Liver (tissue), 8 donors: ENCODE measurements at regions not wholly inside any gene's neighbourhood (a gene's known extent, or its start where the extent isn't known, plus 50 kb on each side); places are given as distances from the start of the nearest gene placed in this dataset.
A peak's percentile ranks its signal among the peaks of the same experiment; 100 is the strongest.

Experiments
- DNase-seq: peaks from one replicate; pipeline ENCODE4 v3.0.0-alpha.2; 2017; ENCODE audit warnings: low spot score
- H3K27ac ChIP-seq, 2 donors: one replicate each; pipeline ENCODE4 v1.7.0; 2013; ENCODE audit warnings: inconsistent platforms in 2 of 2, low read length in 2 of 2, control low read depth in 1 of 2, low read depth in 1 of 2, mild to moderate bottlenecking in 1 of 2
- H3K27me3 ChIP-seq, 4 donors: one replicate each; pipeline versions ENCODE4 v1.6.1 to v1.7.0; 2013; ENCODE audit warnings: low read length in 3 of 4, inconsistent platforms in 1 of 4, mild to moderate bottlenecking in 1 of 4, moderate library complexity in 1 of 4; ENCODE audit not compliant: control insufficient read depth in 4 of 4, insufficient read depth in 4 of 4
- H3K36me3 ChIP-seq, 4 donors: one replicate each; pipeline versions ENCODE4 v1.6.1 to v1.7.0; 2013; ENCODE audit warnings: low read length in 3 of 4, mild to moderate bottlenecking in 3 of 4, low read depth in 1 of 4, moderate library complexity in 1 of 4; ENCODE audit not compliant: control insufficient read depth in 4 of 4, insufficient read depth in 3 of 4
- H3K4me1 ChIP-seq, 4 donors: one replicate each; pipeline versions ENCODE4 v1.6.1 to v1.7.0; 2013; ENCODE audit warnings: low read length in 3 of 4, mild to moderate bottlenecking in 3 of 4, moderate library complexity in 1 of 4; ENCODE audit not compliant: control insufficient read depth in 4 of 4, insufficient read depth in 4 of 4
- H3K4me3 ChIP-seq, 3 donors: one replicate each; pipeline versions ENCODE4 v1.6.1 to v1.7.0; 2013; ENCODE audit warnings: low read length in 3 of 3, control low read depth in 1 of 3, low read depth in 1 of 3, mild to moderate bottlenecking in 1 of 3
- H3K9ac ChIP-seq, 2 donors: one replicate each; pipeline ENCODE4 v1.7.0; 2013; ENCODE audit warnings: low read length in 2 of 2, mild to moderate bottlenecking in 2 of 2, moderate library complexity in 2 of 2, control low read depth in 1 of 2, low read depth in 1 of 2
- H3K9me3 ChIP-seq, 4 donors: one replicate each; pipeline versions ENCODE4 v1.6.1 to v1.7.0; 2013; ENCODE audit warnings: low read length in 3 of 4; ENCODE audit not compliant: control insufficient read depth in 4 of 4
- EGR1 ChIP-seq, 2 donors: IDR thresholded peaks; 2 replicates each; pipeline ENCODE4 v1.6.1; 2016 to 2018; ENCODE audit warnings: antibody characterized with exemption in 2 of 2, low read depth in 2 of 2
- FOXA1 ChIP-seq: IDR thresholded peaks from 2 replicates; pipeline ENCODE4 v1.6.1; 2016; ENCODE audit warnings: antibody characterized with exemption
- FOXA2 ChIP-seq: IDR thresholded peaks from 2 replicates; pipeline ENCODE4 v1.6.1; 2016; ENCODE audit warnings: antibody characterized with exemption
- GABPA ChIP-seq, 2 donors: IDR thresholded peaks in 1 of 2; conservative IDR thresholded peaks in 1 of 2; 2 replicates each; pipeline ENCODE4 v1.6.1; 2016; ENCODE audit warnings: antibody characterized with exemption in 2 of 2, mild to moderate bottlenecking in 1 of 2, moderate library complexity in 1 of 2
- HNF4A ChIP-seq, 2 donors: conservative IDR thresholded peaks; 2 replicates each; pipeline ENCODE4 v1.6.1; 2016; ENCODE audit warnings: antibody characterized with exemption in 2 of 2, mild to moderate bottlenecking in 2 of 2
- HNF4G ChIP-seq: IDR thresholded peaks from 2 replicates; pipeline ENCODE4 v1.6.1; 2016; ENCODE audit warnings: antibody characterized with exemption
- JUND ChIP-seq, 2 donors: IDR thresholded peaks; 2 replicates each; pipeline ENCODE4 v1.6.1; 2016; ENCODE audit warnings: antibody characterized with exemption in 2 of 2
- MAX ChIP-seq: IDR thresholded peaks from 2 replicates; pipeline ENCODE4 v1.6.1; 2016; ENCODE audit warnings: antibody characterized with exemption
- NR2F2 ChIP-seq: IDR thresholded peaks from 2 replicates; pipeline ENCODE4 v1.6.1; 2016; ENCODE audit warnings: antibody characterized with exemption
- RAD21 ChIP-seq, 2 donors: IDR thresholded peaks; 2 replicates each; pipeline ENCODE4 v1.6.1; 2016; ENCODE audit warnings: antibody characterized with exemption in 2 of 2, mild to moderate bottlenecking in 2 of 2
- REST ChIP-seq: IDR thresholded peaks from 2 replicates; pipeline ENCODE4 v1.6.1; 2016; ENCODE audit warnings: antibody characterized with exemption, mild to moderate bottlenecking
- RXRA ChIP-seq, 2 donors: IDR thresholded peaks; 2 replicates each; pipeline ENCODE4 v1.6.1; 2017 to 2018; ENCODE audit warnings: antibody characterized with exemption in 2 of 2, mild to moderate bottlenecking in 1 of 2
- SP1 ChIP-seq: IDR thresholded peaks from 2 replicates; pipeline ENCODE4 v1.6.1; 2018; ENCODE audit warnings: antibody characterized with exemption, mild to moderate bottlenecking
- TAF1 ChIP-seq: conservative IDR thresholded peaks from 2 replicates; pipeline ENCODE4 v1.6.1; 2016; ENCODE audit warnings: antibody characterized with exemption, mild to moderate bottlenecking
- YY1 ChIP-seq: IDR thresholded peaks from 2 replicates; pipeline ENCODE4 v1.6.1; 2016; ENCODE audit warnings: antibody characterized with exemption, mild to moderate bottlenecking
- WGBS: extraction: QIAGEN DNeasy Blood & Tissue Kit; methylation state at CpG from one replicate; pipeline ENCODE4 v1.1.7; 2013; 5-methylcytosine and 5-hydroxymethylcytosine counted together
- TF ChIP-seq, protein P1 (sequence below): IDR thresholded peaks from 2 replicates; pipeline ENCODE4 v1.6.1; 2016; ENCODE audit warnings: antibody characterized with exemption
- TF ChIP-seq, protein P2 (sequence below): IDR thresholded peaks from 2 replicates; pipeline ENCODE4 v1.6.1; 2016; ENCODE audit warnings: antibody characterized with exemption
- TF ChIP-seq, protein P3 (sequence below): fragments of 150-350 bp; IDR thresholded peaks from 2 replicates; pipeline ENCODE4 v1.5.1; 2017; ENCODE audit warnings: improper control_type of control experiment, low read depth, low read length; ENCODE audit not compliant: missing input control
- donor health status: healthy.
- donor health status: healthy.
- donor health status: healthy.
- donor health status: healthy.
- donor health status: healthy.

DNA sequence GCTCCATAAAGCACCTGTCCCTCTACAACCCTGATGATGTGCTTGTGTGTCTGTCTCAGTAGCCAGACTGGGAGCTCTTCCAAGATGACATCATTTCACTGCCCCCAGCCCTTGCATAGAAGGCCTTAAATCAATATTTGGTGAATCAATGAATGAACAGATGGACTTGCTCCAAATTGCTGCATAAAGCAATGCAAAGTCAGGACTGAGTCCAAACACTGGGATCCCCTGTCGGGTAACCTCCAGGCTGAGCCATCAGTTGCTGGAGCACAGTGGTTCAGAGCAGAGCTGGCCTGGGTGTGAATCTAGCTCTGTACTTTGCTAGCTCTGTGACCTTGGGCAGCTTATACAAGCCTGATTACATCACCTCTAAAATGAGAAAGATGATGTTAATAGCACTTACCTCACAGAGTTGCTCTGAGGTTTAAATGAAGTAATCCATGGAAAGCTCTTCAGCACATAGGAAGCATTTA, 120.3 kb upstream of the VASH1 start:
- Histone ChIP-seq H3K4me1 (peaks cover 0 to 6% (median 0%) of the 10 kb centered on the region in 4 donors), H3K36me3 (no peaks in the 10 kb centered on the region), H3K27me3 (peaks cover 0 to 2% (median 0%) of the 10 kb centered on the region in 4 donors), H3K4me3 (no peak overlapping the region), H3K27ac (no peak overlapping the region), H3K9ac (no peak overlapping the region), H3K9me3 (no peaks in the 10 kb centered on the region)
- 27% methylated on average over 1 of the region's 1 CpG for WGBS
- TF ChIP-seq HNF4A (conservative IDR thresholded peaks at IDR 0.05) = peak; percentile 49 to 58
- no peak for TF ChIP-seq TAF1
- TF ChIP-seq, protein P1, sequence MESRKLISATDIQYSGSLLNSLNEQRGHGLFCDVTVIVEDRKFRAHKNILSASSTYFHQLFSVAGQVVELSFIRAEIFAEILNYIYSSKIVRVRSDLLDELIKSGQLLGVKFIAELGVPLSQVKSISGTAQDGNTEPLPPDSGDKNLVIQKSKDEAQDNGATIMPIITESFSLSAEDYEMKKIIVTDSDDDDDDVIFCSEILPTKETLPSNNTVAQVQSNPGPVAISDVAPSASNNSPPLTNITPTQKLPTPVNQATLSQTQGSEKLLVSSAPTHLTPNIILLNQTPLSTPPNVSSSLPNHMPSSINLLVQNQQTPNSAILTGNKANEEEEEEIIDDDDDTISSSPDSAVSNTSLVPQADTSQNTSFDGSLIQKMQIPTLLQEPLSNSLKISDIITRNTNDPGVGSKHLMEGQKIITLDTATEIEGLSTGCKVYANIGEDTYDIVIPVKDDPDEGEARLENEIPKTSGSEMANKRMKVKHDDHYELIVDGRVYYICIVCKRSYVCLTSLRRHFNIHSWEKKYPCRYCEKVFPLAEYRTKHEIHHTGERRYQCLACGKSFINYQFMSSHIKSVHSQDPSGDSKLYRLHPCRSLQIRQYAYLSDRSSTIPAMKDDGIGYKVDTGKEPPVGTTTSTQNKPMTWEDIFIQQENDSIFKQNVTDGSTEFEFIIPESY = no peak
- TF ChIP-seq EGR1 (IDR thresholded peaks at IDR 0.05; ENCODE audit: low read depth in 2 of 2) = no peak
- no peak for TF ChIP-seq YY1
- peak; percentile 31 for TF ChIP-seq FOXA2
- TF ChIP-seq NR2F2 = no peak
- TF ChIP-seq RXRA (IDR thresholded peaks at IDR 0.05) = peak in 1 of 2 donors; percentile 51
- TF ChIP-seq SP1 = peak; percentile 29
- no peak for TF ChIP-seq REST
- TF ChIP-seq HNF4G = no peak
- TF ChIP-seq MAX = peak; percentile 29
- TF ChIP-seq, protein P2, sequence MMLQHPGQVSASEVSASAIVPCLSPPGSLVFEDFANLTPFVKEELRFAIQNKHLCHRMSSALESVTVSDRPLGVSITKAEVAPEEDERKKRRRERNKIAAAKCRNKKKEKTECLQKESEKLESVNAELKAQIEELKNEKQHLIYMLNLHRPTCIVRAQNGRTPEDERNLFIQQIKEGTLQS = peak; percentile 30
- TF ChIP-seq RAD21 (IDR thresholded peaks at IDR 0.05) = no peak
- peak; percentile 79 to 84 for TF ChIP-seq JUND (IDR thresholded peaks at IDR 0.05)
- TF ChIP-seq FOXA1 = no peak
- TF ChIP-seq GABPA (IDR thresholded peaks at IDR 0.05 in 1 of 2, conservative IDR thresholded peaks at IDR 0.05 in 1 of 2) = no peak
- TF ChIP-seq, protein P3, sequence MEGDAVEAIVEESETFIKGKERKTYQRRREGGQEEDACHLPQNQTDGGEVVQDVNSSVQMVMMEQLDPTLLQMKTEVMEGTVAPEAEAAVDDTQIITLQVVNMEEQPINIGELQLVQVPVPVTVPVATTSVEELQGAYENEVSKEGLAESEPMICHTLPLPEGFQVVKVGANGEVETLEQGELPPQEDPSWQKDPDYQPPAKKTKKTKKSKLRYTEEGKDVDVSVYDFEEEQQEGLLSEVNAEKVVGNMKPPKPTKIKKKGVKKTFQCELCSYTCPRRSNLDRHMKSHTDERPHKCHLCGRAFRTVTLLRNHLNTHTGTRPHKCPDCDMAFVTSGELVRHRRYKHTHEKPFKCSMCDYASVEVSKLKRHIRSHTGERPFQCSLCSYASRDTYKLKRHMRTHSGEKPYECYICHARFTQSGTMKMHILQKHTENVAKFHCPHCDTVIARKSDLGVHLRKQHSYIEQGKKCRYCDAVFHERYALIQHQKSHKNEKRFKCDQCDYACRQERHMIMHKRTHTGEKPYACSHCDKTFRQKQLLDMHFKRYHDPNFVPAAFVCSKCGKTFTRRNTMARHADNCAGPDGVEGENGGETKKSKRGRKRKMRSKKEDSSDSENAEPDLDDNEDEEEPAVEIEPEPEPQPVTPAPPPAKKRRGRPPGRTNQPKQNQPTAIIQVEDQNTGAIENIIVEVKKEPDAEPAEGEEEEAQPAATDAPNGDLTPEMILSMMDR = no peak
- no peak for DNase-seq
